Caco-2 (cell line): ENCODE measurements at regions not wholly inside any gene's neighbourhood (a gene's known extent, or its start where the extent isn't known, plus 50 kb on each side); places are given as distances from the start of the nearest gene placed in this dataset.

Source experiments
- BruUV-seq: library from RNA; stranded (reverse); fragments of 400-500 nt; replicated peaks from 2 replicates; lab custom pipeline; 2021; lab: Mats Ljungman, UMichigan
- CTCF ChIA-PET: fragments of 300-600 bp; sonication (Branson Sonifier 250); formaldehyde crosslinking; loops from one replicate; lab custom pipeline; 2022; ENCODE audit warnings: antibody characterized with exemption; lab: Charles Lee
- POLR2A ChIA-PET: fragments of 300-600 bp; sonication (Branson Sonifier 250); formaldehyde crosslinking; loops from one replicate; lab custom pipeline; 2022; ENCODE audit warnings: antibody characterized with exemption; lab: Charles Lee
- DNase-seq, 2 experiments: peaks; one replicate each; pipeline versions ENCODE4 v3.0.0 to v3.0.0-alpha.2; 2020 to 2022
- H3K27me3 ChIP-seq: replicated peaks from 2 replicates; pipeline ENCODE4 v1.6.0; 2011; ENCODE audit warnings: low read length; ENCODE audit not compliant: control insufficient read depth, insufficient read depth
- H3K36me3 ChIP-seq: 2 replicates; pipeline ENCODE4 v1.5.1; 2011; ENCODE audit warnings: low read length; ENCODE audit not compliant: control insufficient read depth, insufficient read depth
- H3K4me1 ChIP-seq: fragments of 250-450 bp; sonication (Bioruptor Pico); 2 replicates; pipeline ENCODE4 v1.5.1; 2020; ENCODE audit warnings: mild to moderate bottlenecking
- H3K4me3 ChIP-seq: 2 replicates; pipeline ENCODE4 v1.5.1; 2011; ENCODE audit warnings: low read depth, mild to moderate bottlenecking, control low read depth, low read length
- H3K9me3 ChIP-seq: fragments of 250-450 bp; sonication (Bioruptor Pico); 2 replicates; pipeline ENCODE4 v1.5.1; 2020; ENCODE audit warnings: mild to moderate bottlenecking, moderate library complexity
- H3K27ac Mint-ChIP-seq: one replicate; pipeline ENCODE4 v1.8.0; 2022; ENCODE audit warnings: mixed read lengths; ENCODE audit not compliant: unreplicated experiment
- H3K27me3 Mint-ChIP-seq: one replicate; pipeline ENCODE4 v1.8.0; 2022; ENCODE audit warnings: mixed read lengths; ENCODE audit not compliant: insufficient read depth, unreplicated experiment
- H3K36me3 Mint-ChIP-seq: one replicate; pipeline ENCODE4 v1.8.0; 2022; ENCODE audit warnings: mild to moderate bottlenecking, mixed read lengths; ENCODE audit not compliant: insufficient read depth, unreplicated experiment
- H3K4me1 Mint-ChIP-seq: one replicate; pipeline ENCODE4 v1.8.0; 2022; ENCODE audit warnings: low read depth, mixed read lengths; ENCODE audit not compliant: unreplicated experiment
- H3K4me3 Mint-ChIP-seq: one replicate; pipeline ENCODE4 v1.8.0; 2022; ENCODE audit warnings: mild to moderate bottlenecking, moderate library complexity, mixed read lengths; ENCODE audit not compliant: unreplicated experiment
- H3K9me3 Mint-ChIP-seq: one replicate; pipeline ENCODE4 v1.8.0; 2022; ENCODE audit warnings: mixed read lengths; ENCODE audit not compliant: unreplicated experiment
- CTCF ChIP-seq, 2 experiments: fragments of 200-600 bp in 1 of 2; IDR thresholded peaks; 1 replicate in 1 of 2; 2 replicates in 1 of 2; pipeline versions ENCODE4 v1.5.1 to v1.8.0; 2011 to 2022; ENCODE audit warnings: antibody characterized with exemption in 1 of 2, control low read depth in 1 of 2, inconsistent platforms in 1 of 2, low read depth in 1 of 2, low read length in 1 of 2, mild to moderate bottlenecking in 1 of 2, moderate library complexity in 1 of 2; ENCODE audit not compliant: insufficient read depth in 1 of 2, severe bottlenecking in 1 of 2, unreplicated experiment in 1 of 2
- intact Hi-C: fragments of 100-400 bp; cut with micrococcal nuclease; formaldehyde crosslinking; loops from one replicate; pipeline ENCODE4 v1.10.0; 2022; ENCODE audit not compliant: unreplicated experiment

DNA sequence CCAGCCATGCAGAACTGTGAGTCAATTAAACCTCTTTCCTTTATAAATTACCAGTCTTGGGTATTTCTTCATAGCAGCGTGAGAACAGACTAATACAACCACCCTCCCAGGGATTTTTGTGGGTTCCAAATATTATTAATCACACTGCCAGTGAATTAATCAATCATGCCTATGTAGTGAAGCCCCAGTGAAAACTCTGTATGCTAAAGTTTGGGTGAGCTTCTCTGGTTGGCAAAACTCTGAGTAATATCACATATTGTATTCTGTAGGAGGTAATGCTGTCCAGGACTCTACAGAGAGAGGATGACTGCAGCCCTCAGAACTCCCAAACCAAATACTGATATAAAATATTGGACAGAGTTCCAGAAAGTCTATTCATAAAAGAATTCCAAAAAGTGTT is 216.9 kb downstream of the RPAP3 start:
- no TSS peak for BruUV-seq
- H3K36me3 ChIP-seq = no peaks in the 10 kb centered on the region
- Mint-ChIP-seq H3K36me3 (no peaks in the 10 kb centered on the region), H3K4me3 (no peak overlapping the region), H3K27ac (no peak overlapping the region), H3K4me1 (no peaks in the 10 kb centered on the region), H3K9me3 (no peaks in the 10 kb centered on the region), H3K27me3 (peaks cover 24% of the 10 kb centered on the region)
- ChIA-PET POLR2A (no interaction called here), CTCF (no interaction called here)
- H3K4me3 ChIP-seq = no peak overlapping the region
- no peak for TF ChIP-seq CTCF (IDR thresholded peaks at IDR 0.05; ENCODE audit: insufficient read depth in 1 of 2, low read depth in 1 of 2, low read length in 1 of 2, severe bottlenecking in 1 of 2, unreplicated experiment in 1 of 2)
- intact Hi-C loops = no loop called here
- no peaks in the 10 kb centered on the region for H3K4me1 ChIP-seq
- DNase-seq = no peak
- H3K9me3 ChIP-seq = 0 out of 2 replicates have a peak, but pooled peaks cover 5% of the 10 kb centered on the region
- no peaks in the 10 kb centered on the region for H3K27me3 ChIP-seq

- no peak for DNase-seq
- Mint-ChIP-seq H3K27ac (no peak overlapping the region), H3K9me3 (peaks cover 18% of the 10 kb centered on the region), H3K36me3 (no peaks in the 10 kb centered on the region), H3K27me3 (peaks cover 21% of the 10 kb centered on the region), H3K4me1 (no peaks in the 10 kb centered on the region), H3K4me3 (no peak overlapping the region)
- POLR2A ChIA-PET = no interaction called here
- H3K36me3 ChIP-seq = no peaks in the 10 kb centered on the region
- peaks cover 8% of the 10 kb centered on the region; the same call in 1 of the 2 replicates for H3K9me3 ChIP-seq
- no peak for TF ChIP-seq CTCF (IDR thresholded peaks at IDR 0.05; ENCODE audit: insufficient read depth in 1 of 2, low read depth in 1 of 2, low read length in 1 of 2, severe bottlenecking in 1 of 2, unreplicated experiment in 1 of 2)
- intact Hi-C loops = no loop called here
- no peaks in the 10 kb centered on the region for H3K4me1 ChIP-seq
- CTCF ChIA-PET = no interaction called here
- no peaks in the 10 kb centered on the region for H3K27me3 ChIP-seq
- H3K4me3 ChIP-seq = no peak overlapping the region
- BruUV-seq = no TSS peak
Measured at GRCh38 chr12:47481041-47481440, 224.8 kb downstream of the RPAP3 start.

DNA sequence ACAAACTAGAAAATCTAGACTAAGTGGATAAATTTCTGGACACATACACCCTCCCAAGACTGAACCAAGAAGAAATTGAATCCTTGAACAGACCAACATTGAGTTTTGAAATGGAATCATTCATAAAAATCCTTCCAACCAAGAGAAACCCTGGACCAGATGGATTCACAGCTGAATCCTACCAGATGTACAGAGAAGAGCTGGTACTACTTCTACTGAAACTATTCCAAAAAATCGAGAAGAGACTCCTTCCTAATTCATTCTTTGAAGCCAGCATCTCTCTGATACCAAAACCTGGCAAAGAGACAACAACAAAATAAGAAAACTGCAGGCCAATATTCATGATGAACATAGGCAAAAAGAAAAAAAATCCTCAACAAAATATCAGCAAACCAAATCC is 227.4 kb downstream of the RPAP3 start:
- H3K9me3 Mint-ChIP-seq = peaks cover 34% of the 10 kb centered on the region
- no peak for DNase-seq
- Histone ChIP-seq H3K27me3 (no peaks in the 10 kb centered on the region), H3K9me3 (peaks cover 15% of the 10 kb centered on the region), H3K4me3 (no peak overlapping the region), H3K36me3 (no peaks in the 10 kb centered on the region), H3K4me1 (no peaks in the 10 kb centered on the region)
- no peak overlapping the region for H3K27ac Mint-ChIP-seq
- H3K36me3 Mint-ChIP-seq = no peaks in the 10 kb centered on the region
- peaks cover 16% of the 10 kb centered on the region for H3K27me3 Mint-ChIP-seq
- TF ChIP-seq CTCF (IDR thresholded peaks at IDR 0.05; ENCODE audit: insufficient read depth in 1 of 2, low read depth in 1 of 2, low read length in 1 of 2, severe bottlenecking in 1 of 2, unreplicated experiment in 1 of 2) = no peak
- CTCF ChIA-PET = no interaction called here
- H3K4me1 Mint-ChIP-seq = no peaks in the 10 kb centered on the region
- intact Hi-C loops = no loop called here
- POLR2A ChIA-PET = no interaction called here
- BruUV-seq = no TSS peak
- H3K4me3 Mint-ChIP-seq = no peak overlapping the region
